ENCODE measurements at regions not wholly inside any gene's neighbourhood (a gene's known extent, or its start where the extent isn't known, plus 50 kb on each side); places are given as distances from the start of the nearest gene placed in this dataset.

- H3K36me3 ChIP-seq (ENCODE audit: insufficient read depth, low read length) = no peaks in the 10 kb centered on the region
- H3K27me3 ChIP-seq (ENCODE audit: insufficient read depth, low read length, poor library complexity, severe bottlenecking) = no peaks in the 10 kb centered on the region
- ChIA-PET POLR2A (no interaction called here), CTCF (no interaction called here)
- no peaks in the 10 kb centered on the region for H3K4me1 ChIP-seq (ENCODE audit: insufficient read depth, low read length)
- Mint-ChIP-seq H3K4me3 (no peak overlapping the region), H3K9me3 (peaks cover 2 to 26% (median 6%) of the 10 kb centered on the region in 5 donors), H3K36me3 (no peaks in the 10 kb centered on the region), H3K27ac (no peak overlapping the region), H3K4me1 (no peaks in the 10 kb centered on the region), H3K27me3 (no peaks in the 10 kb centered on the region)
- no peak overlapping the region for H3K4me3 ChIP-seq (ENCODE audit: low read length)
- H3K9me3 ChIP-seq (ENCODE audit: low read length) = no peaks in the 10 kb centered on the region
- DNase-seq = no peak
- H3K27ac ChIP-seq (ENCODE audit: low read depth, low read length) = no peak overlapping the region
These were observed 1892.5 kb upstream of the ADGRL3 start for GRCh38 chr4:59307609-59308008.

GRCh38 chr4:59314637-59315036 lies 1885.5 kb upstream of the ADGRL3 start:
- Mint-ChIP-seq H3K4me3 (no peak overlapping the region), H3K27me3 (no peaks in the 10 kb centered on the region), H3K9me3 (peaks cover 2 to 24% (median 7%) of the 10 kb centered on the region in 5 donors), H3K36me3 (no peaks in the 10 kb centered on the region), H3K27ac (no peak overlapping the region), H3K4me1 (no peaks in the 10 kb centered on the region)
- Histone ChIP-seq H3K27ac (ENCODE audit: low read depth, low read length) (no peak overlapping the region), H3K4me3 (ENCODE audit: low read length) (no peak overlapping the region), H3K4me1 (ENCODE audit: insufficient read depth, low read length) (no peaks in the 10 kb centered on the region), H3K9me3 (ENCODE audit: low read length) (no peaks in the 10 kb centered on the region), H3K36me3 (ENCODE audit: insufficient read depth, low read length) (no peaks in the 10 kb centered on the region), H3K27me3 (ENCODE audit: insufficient read depth, low read length, poor library complexity, severe bottlenecking) (no peaks in the 10 kb centered on the region)
- ChIA-PET POLR2A (no interaction called here), CTCF (no interaction called here)
- no peak for DNase-seq

- H3K36me3 ChIP-seq (ENCODE audit: insufficient read depth, low read length) = no peaks in the 10 kb centered on the region
- H3K4me1 Mint-ChIP-seq = no peaks in the 10 kb centered on the region
- no peak overlapping the region for H3K4me3 Mint-ChIP-seq
These were observed 1860.5 kb upstream of the ADGRL3 start for GRCh38 chr4:59339631-59340030.

DNA sequence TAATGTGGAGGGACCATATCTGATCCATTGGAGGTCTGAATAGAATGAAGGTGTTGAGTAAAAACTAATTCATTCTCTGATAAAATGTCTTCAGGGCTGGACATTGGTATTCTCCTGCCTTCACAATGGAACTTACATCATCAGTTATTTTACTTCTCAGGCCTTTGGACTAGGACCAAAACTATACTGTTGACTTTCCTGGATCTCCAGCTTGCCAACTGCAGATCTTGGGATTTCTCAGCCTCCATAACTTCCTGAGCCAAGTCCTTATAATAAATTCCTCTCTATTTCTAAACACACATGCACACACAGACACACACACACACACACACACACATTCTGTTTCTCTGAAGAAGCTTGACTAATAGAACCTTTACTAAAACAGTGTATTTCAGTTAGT lies 1858.6 kb upstream of the ADGRL3 start:
- no peak overlapping the region for H3K4me3 Mint-ChIP-seq
- no peaks in the 10 kb centered on the region for H3K27me3 ChIP-seq (ENCODE audit: insufficient read depth, low read length, poor library complexity, severe bottlenecking)
- ChIA-PET POLR2A (no interaction called here), CTCF (no interaction called here)
- no peaks in the 10 kb centered on the region for H3K4me1 ChIP-seq (ENCODE audit: insufficient read depth, low read length)
- no peaks in the 10 kb centered on the region for H3K36me3 ChIP-seq (ENCODE audit: insufficient read depth, low read length)
- DNase-seq = no peak
- H3K27ac ChIP-seq (ENCODE audit: low read depth, low read length) = no peak overlapping the region
- no peaks in the 10 kb centered on the region for H3K4me1 Mint-ChIP-seq
- no peaks in the 10 kb centered on the region for H3K27me3 Mint-ChIP-seq
- no peak overlapping the region for H3K4me3 ChIP-seq (ENCODE audit: low read length)
- peaks cover 5 to 27% (median 9%) of the 10 kb centered on the region in 5 donors for H3K9me3 Mint-ChIP-seq
- H3K9me3 ChIP-seq (ENCODE audit: low read length) = no peaks in the 10 kb centered on the region
- no peaks in the 10 kb centered on the region for H3K36me3 Mint-ChIP-seq
- no peak overlapping the region for H3K27ac Mint-ChIP-seq

More at GRCh38 chr4:59339631-59340030, 1860.5 kb upstream of the ADGRL3 start:
- CTCF ChIA-PET = no interaction called here
- no peak for DNase-seq
- Mint-ChIP-seq H3K36me3 (no peaks in the 10 kb centered on the region), H3K27me3 (no peaks in the 10 kb centered on the region), H3K27ac (no peak overlapping the region), H3K9me3 (peaks cover 5 to 25% (median 9%) of the 10 kb centered on the region in 5 donors)
- Histone ChIP-seq H3K9me3 (ENCODE audit: low read length) (no peaks in the 10 kb centered on the region), H3K27me3 (ENCODE audit: insufficient read depth, low read length, poor library complexity, severe bottlenecking) (no peaks in the 10 kb centered on the region), H3K4me1 (ENCODE audit: insufficient read depth, low read length) (no peaks in the 10 kb centered on the region), H3K27ac (ENCODE audit: low read depth, low read length) (no peak overlapping the region), H3K4me3 (ENCODE audit: low read length) (no peak overlapping the region)
- POLR2A ChIA-PET = no interaction called here

DNA sequence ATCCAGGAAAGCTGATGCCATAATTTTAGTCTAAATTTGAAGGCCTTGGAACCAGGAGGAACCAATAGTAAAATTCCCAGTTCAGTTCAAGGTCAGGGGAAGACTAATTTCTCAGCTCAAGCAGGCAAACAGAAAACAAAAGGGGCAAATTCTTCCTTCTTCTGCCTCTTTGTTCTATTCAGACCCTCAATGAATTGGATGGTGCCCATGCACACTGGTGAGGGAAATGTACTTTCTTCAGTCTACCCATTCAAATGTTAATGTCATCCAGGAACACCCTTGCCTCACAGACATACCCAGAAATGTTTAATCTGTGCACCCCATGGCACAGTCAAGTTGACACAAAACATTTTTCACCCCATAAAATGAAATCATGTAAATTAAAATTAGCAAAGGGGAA lies 1851.2 kb upstream of the ADGRL3 start:
- Mint-ChIP-seq H3K9me3 (peaks cover 2 to 47% (median 12%) of the 10 kb centered on the region in 5 donors), H3K4me3 (no peak overlapping the region), H3K27me3 (no peaks in the 10 kb centered on the region), H3K27ac (no peak overlapping the region), H3K4me1 (no peaks in the 10 kb centered on the region), H3K36me3 (no peaks in the 10 kb centered on the region)
- POLR2A ChIA-PET = no interaction called here
- Histone ChIP-seq H3K9me3 (ENCODE audit: low read length) (no peaks in the 10 kb centered on the region), H3K27me3 (ENCODE audit: insufficient read depth, low read length, poor library complexity, severe bottlenecking) (no peaks in the 10 kb centered on the region), H3K4me1 (ENCODE audit: insufficient read depth, low read length) (no peaks in the 10 kb centered on the region), H3K27ac (ENCODE audit: low read depth, low read length) (no peak overlapping the region), H3K4me3 (ENCODE audit: low read length) (no peak overlapping the region), H3K36me3 (ENCODE audit: insufficient read depth, low read length) (no peaks in the 10 kb centered on the region)
- DNase-seq = no peak
- CTCF ChIA-PET = no interaction called here

GRCh38 chr4:59369229-59369628 lies 1830.9 kb upstream of the ADGRL3 start:
- Mint-ChIP-seq H3K36me3 (no peaks in the 10 kb centered on the region), H3K4me3 (no peak overlapping the region), H3K4me1 (no peaks in the 10 kb centered on the region), H3K27ac (no peak overlapping the region), H3K9me3 (peaks cover 6 to 33% (median 7%) of the 10 kb centered on the region in 5 donors), H3K27me3 (no peaks in the 10 kb centered on the region)
- no peak for DNase-seq
- Histone ChIP-seq H3K4me1 (ENCODE audit: insufficient read depth, low read length) (no peaks in the 10 kb centered on the region), H3K9me3 (ENCODE audit: low read length) (no peaks in the 10 kb centered on the region), H3K36me3 (ENCODE audit: insufficient read depth, low read length) (no peaks in the 10 kb centered on the region), H3K27ac (ENCODE audit: low read depth, low read length) (no peak overlapping the region), H3K27me3 (ENCODE audit: insufficient read depth, low read length, poor library complexity, severe bottlenecking) (no peaks in the 10 kb centered on the region), H3K4me3 (ENCODE audit: low read length) (no peak overlapping the region)
- ChIA-PET POLR2A (no interaction called here), CTCF (no interaction called here)

- H3K27ac ChIP-seq (ENCODE audit: low read depth, low read length) = no peak overlapping the region
- H3K36me3 ChIP-seq (ENCODE audit: insufficient read depth, low read length) = no peaks in the 10 kb centered on the region
- no peaks in the 10 kb centered on the region for H3K9me3 ChIP-seq (ENCODE audit: low read length)
- Mint-ChIP-seq H3K36me3 (peaks cover 0 to 1% (median 0%) of the 10 kb centered on the region in 3 donors), H3K9me3 (peaks cover 2 to 14% (median 9%) of the 10 kb centered on the region in 5 donors), H3K4me1 (no peaks in the 10 kb centered on the region), H3K4me3 (no peak overlapping the region), H3K27me3 (no peaks in the 10 kb centered on the region), H3K27ac (no peak overlapping the region)
- H3K4me3 ChIP-seq (ENCODE audit: low read length) = no peak overlapping the region
- POLR2A ChIA-PET = no interaction called here
- no peaks in the 10 kb centered on the region for H3K27me3 ChIP-seq (ENCODE audit: insufficient read depth, low read length, poor library complexity, severe bottlenecking)
- CTCF ChIA-PET = no interaction called here
- DNase-seq = no peak
- no peaks in the 10 kb centered on the region for H3K4me1 ChIP-seq (ENCODE audit: insufficient read depth, low read length)
These were observed 1825.7 kb upstream of the ADGRL3 start for GRCh38 chr4:59374416-59374815.

DNA sequence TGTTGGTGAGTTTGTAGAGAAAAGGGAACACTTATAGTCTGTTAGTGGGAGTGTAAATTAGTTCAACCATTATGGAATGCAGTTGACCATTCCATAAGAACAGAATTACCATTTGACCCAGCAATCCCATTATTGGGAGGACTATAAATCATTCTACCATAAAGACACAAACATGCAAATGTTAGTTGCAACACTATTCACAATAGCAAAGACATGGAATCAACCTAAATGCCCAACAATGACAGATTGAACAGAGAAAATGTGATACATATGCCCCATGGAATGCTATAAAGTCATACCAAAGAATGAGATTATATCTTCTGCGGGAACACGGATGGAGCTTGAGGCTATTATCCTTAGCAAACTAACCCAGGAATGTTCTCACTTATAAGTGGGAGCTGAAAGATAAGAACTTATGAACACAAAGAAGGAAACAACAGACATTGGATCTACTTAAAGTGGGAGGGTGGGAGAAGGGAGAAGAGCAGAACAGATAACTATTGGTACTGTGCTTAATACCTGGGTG lies 1819.2 kb upstream of the ADGRL3 start:
- H3K36me3 Mint-ChIP-seq = peaks cover 0 to 1% (median 0%) of the 10 kb centered on the region in 3 donors
- ChIA-PET CTCF (no interaction called here), POLR2A (no interaction called here)
- H3K4me1 ChIP-seq (ENCODE audit: insufficient read depth, low read length) = no peaks in the 10 kb centered on the region
- H3K9me3 ChIP-seq (ENCODE audit: low read length) = no peaks in the 10 kb centered on the region
- H3K27ac ChIP-seq (ENCODE audit: low read depth, low read length) = no peak overlapping the region
- H3K27me3 ChIP-seq (ENCODE audit: insufficient read depth, low read length, poor library complexity, severe bottlenecking) = no peaks in the 10 kb centered on the region
- H3K9me3 Mint-ChIP-seq = peaks cover 4 to 23% (median 11%) of the 10 kb centered on the region in 5 donors
- no peaks in the 10 kb centered on the region for H3K36me3 ChIP-seq (ENCODE audit: insufficient read depth, low read length)
- no peak overlapping the region for H3K27ac Mint-ChIP-seq
- no peaks in the 10 kb centered on the region for H3K27me3 Mint-ChIP-seq
- no peak for DNase-seq
- no peak overlapping the region for H3K4me3 Mint-ChIP-seq
- H3K4me3 ChIP-seq (ENCODE audit: low read length) = no peak overlapping the region
- no peaks in the 10 kb centered on the region for H3K4me1 Mint-ChIP-seq

GRCh38 chr4:59381591-59381990 lies 1818.5 kb upstream of the ADGRL3 start:
- H3K4me1 ChIP-seq (ENCODE audit: insufficient read depth, low read length) = no peaks in the 10 kb centered on the region

More at GRCh38 chr4:59381591-59381990, 1818.5 kb upstream of the ADGRL3 start:
- H3K4me3 ChIP-seq (ENCODE audit: low read length) = no peak overlapping the region
- H3K27ac ChIP-seq (ENCODE audit: low read depth, low read length) = no peak overlapping the region
- Mint-ChIP-seq H3K27me3 (no peaks in the 10 kb centered on the region), H3K27ac (no peak overlapping the region), H3K9me3 (peaks cover 4 to 23% (median 11%) of the 10 kb centered on the region in 5 donors), H3K36me3 (no peaks in the 10 kb centered on the region), H3K4me1 (no peaks in the 10 kb centered on the region), H3K4me3 (no peak overlapping the region)
- H3K9me3 ChIP-seq (ENCODE audit: low read length) = no peaks in the 10 kb centered on the region
- no peaks in the 10 kb centered on the region for H3K27me3 ChIP-seq (ENCODE audit: insufficient read depth, low read length, poor library complexity, severe bottlenecking)
- ChIA-PET POLR2A (no interaction called here), CTCF (no interaction called here)
- no peaks in the 10 kb centered on the region for H3K36me3 ChIP-seq (ENCODE audit: insufficient read depth, low read length)
- DNase-seq = no peak

Data from CD8-positive, alpha-beta memory T cell (primary cell).